ENCODE measurements at regions not wholly inside any gene's neighbourhood (a gene's known extent, or its start where the extent isn't known, plus 50 kb on each side); places are given as distances from the start of the nearest gene placed in this dataset.

DNA sequence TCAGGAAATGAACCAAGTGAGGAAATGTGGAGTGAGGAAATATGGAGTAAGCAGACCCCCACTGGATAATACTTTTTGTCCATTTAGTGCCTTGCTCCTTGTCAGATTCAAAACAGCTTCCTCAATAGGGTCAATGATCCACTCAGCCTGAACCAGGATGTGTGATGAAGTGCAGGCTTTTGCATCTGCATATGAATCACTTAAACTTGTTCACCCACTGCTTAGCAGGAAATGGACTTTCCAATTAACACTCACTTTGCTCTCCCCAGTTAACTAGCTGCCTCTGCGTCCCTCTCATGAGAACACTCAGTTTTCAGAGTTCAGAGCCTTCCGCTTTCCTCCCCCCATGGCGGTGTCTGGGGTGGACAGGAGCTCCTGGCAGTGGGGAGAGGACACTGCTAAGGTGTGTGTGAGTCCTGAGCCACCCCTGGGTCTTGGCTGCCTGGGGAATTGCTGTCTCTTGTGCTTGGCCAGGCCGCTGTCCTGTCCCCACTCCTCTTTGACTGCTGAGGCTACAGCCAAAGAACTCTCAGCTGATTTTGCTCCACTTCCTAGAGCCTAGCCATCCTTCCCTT lies 621.8 kb downstream of the CDH26 start:
- CTCF ChIA-PET = no interaction called here
- H3K4me1 Mint-ChIP-seq (ENCODE audit: low read depth) = no peaks in the 10 kb centered on the region

DNA sequence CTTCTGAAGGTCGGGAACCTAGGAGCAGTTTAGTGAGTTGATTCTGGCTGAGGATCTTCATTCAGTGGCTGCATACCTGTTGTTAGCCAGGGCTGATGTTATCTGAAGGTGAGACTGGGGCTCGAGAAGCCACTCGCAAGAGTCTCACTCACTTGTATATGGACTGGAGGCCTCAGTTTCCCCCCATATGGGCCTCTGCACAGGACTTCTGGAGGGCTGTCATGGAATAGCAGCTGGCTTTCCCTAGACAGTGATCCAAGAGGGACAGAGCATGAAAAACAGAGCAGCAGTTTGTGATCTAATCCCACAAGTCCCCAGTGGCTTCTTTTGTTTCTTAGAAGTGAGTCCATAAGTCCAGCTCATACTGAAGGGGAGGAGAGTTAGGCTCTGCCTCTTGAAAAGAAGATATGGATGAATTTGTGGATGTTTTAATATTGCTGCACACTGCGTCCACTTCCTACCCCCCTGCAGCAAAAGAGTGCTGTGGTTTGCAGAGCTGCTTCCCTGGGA lies 623.4 kb downstream of the CDH26 start:
- Mint-ChIP-seq H3K4me3 (no peak overlapping the region), H3K4me1 (ENCODE audit: low read depth) (no peaks in the 10 kb centered on the region), H3K27ac (no peak overlapping the region), H3K27me3 (peaks cover 5% of the 10 kb centered on the region), H3K36me3 (ENCODE audit: low read depth) (no peaks in the 10 kb centered on the region), H3K9me3 (no peaks in the 10 kb centered on the region)
- H3K36me3 ChIP-seq (ENCODE audit: insufficient read depth, low read length) = no peaks in the 10 kb centered on the region
- POLR2A ChIA-PET = no interaction called here
- intact Hi-C loops (cut with DNase I, micrococcal nuclease) = no loop called here
- H3K9me3 ChIP-seq (ENCODE audit: control insufficient read depth in 1 of 2, insufficient read depth in 1 of 2, low read length in 2 of 2) = peaks cover 0 to 3% of the 10 kb centered on the region in 2 experiments
- no peak overlapping the region for H3K4me3 ChIP-seq (ENCODE audit: low read length)
- DNase-seq = no peak
- ATAC-seq (ENCODE audit: poor library complexity) = no peak
- H3K27ac ChIP-seq (ENCODE audit: low read depth in 1 of 2, low read length in 2 of 2) = no peak overlapping the region
- H3K27me3 ChIP-seq (ENCODE audit: control insufficient read depth in 1 of 2, insufficient read depth in 2 of 2, low read length in 2 of 2) = peaks cover 0 to 6% of the 10 kb centered on the region in 2 experiments
- H3K4me1 ChIP-seq (ENCODE audit: insufficient read depth, low read length) = no peaks in the 10 kb centered on the region
- TF ChIP-seq, protein P1, sequence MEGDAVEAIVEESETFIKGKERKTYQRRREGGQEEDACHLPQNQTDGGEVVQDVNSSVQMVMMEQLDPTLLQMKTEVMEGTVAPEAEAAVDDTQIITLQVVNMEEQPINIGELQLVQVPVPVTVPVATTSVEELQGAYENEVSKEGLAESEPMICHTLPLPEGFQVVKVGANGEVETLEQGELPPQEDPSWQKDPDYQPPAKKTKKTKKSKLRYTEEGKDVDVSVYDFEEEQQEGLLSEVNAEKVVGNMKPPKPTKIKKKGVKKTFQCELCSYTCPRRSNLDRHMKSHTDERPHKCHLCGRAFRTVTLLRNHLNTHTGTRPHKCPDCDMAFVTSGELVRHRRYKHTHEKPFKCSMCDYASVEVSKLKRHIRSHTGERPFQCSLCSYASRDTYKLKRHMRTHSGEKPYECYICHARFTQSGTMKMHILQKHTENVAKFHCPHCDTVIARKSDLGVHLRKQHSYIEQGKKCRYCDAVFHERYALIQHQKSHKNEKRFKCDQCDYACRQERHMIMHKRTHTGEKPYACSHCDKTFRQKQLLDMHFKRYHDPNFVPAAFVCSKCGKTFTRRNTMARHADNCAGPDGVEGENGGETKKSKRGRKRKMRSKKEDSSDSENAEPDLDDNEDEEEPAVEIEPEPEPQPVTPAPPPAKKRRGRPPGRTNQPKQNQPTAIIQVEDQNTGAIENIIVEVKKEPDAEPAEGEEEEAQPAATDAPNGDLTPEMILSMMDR (IDR thresholded peaks at IDR 0.05) = no peak
- CTCF ChIA-PET = no interaction called here

More for the DNA sequence above, 621.8 kb downstream of the CDH26 start:
- TF ChIP-seq, protein P1 (IDR thresholded peaks at IDR 0.05) = no peak
- Histone ChIP-seq H3K9me3 (ENCODE audit: control insufficient read depth in 1 of 2, insufficient read depth in 1 of 2, low read length in 2 of 2) (peaks cover 0 to 3% of the 10 kb centered on the region in 2 experiments), H3K27me3 (ENCODE audit: control insufficient read depth in 1 of 2, insufficient read depth in 2 of 2, low read length in 2 of 2) (peaks cover 0 to 6% of the 10 kb centered on the region in 2 experiments), H3K36me3 (ENCODE audit: insufficient read depth, low read length) (no peaks in the 10 kb centered on the region), H3K4me1 (ENCODE audit: insufficient read depth, low read length) (no peaks in the 10 kb centered on the region), H3K27ac (ENCODE audit: low read depth in 1 of 2, low read length in 2 of 2) (no peak overlapping the region), H3K4me3 (ENCODE audit: low read length) (no peak overlapping the region)
- ATAC-seq (ENCODE audit: poor library complexity) = no peak
- POLR2A ChIA-PET = no interaction called here
- DNase-seq = no peak
- Mint-ChIP-seq H3K9me3 (no peaks in the 10 kb centered on the region), H3K27ac (no peak overlapping the region), H3K4me3 (no peak overlapping the region), H3K27me3 (peaks cover 5% of the 10 kb centered on the region), H3K36me3 (ENCODE audit: low read depth) (no peaks in the 10 kb centered on the region)
- intact Hi-C loops (cut with DNase I, micrococcal nuclease) = no loop called here

DNA sequence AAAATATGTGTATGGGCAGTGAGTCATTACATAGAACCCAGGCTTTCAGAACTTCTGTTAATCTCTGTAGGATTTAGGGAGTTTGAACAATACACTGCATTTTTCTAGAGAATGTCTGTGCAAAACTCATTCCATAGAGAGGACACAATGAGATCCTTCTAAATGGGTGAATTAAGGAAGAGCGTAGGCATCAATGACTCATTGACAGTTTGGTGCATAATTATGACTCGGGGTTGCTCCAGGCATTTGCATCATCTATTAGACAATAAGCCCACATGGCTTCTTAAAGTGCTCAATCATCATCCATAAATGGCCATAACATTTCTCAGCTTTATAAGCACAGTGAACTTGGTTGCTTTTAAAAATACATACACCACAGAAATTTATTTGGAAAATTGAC lies 625.5 kb downstream of the CDH26 start:
- H3K9me3 ChIP-seq (ENCODE audit: control insufficient read depth in 1 of 2, insufficient read depth in 1 of 2, low read length in 2 of 2) = peaks cover 0 to 3% of the 10 kb centered on the region in 2 experiments
- POLR2A ChIA-PET = no interaction called here
- Mint-ChIP-seq H3K4me1 (ENCODE audit: low read depth) (no peaks in the 10 kb centered on the region), H3K27me3 (peaks cover 7% of the 10 kb centered on the region), H3K9me3 (no peaks in the 10 kb centered on the region), H3K27ac (no peak overlapping the region), H3K4me3 (no peak overlapping the region), H3K36me3 (ENCODE audit: low read depth) (no peaks in the 10 kb centered on the region)
- no peak overlapping the region for H3K27ac ChIP-seq (ENCODE audit: low read depth in 1 of 2, low read length in 2 of 2)
- no peaks in the 10 kb centered on the region for H3K36me3 ChIP-seq (ENCODE audit: insufficient read depth, low read length)
- TF ChIP-seq, protein P1 (IDR thresholded peaks at IDR 0.05) = no peak
- intact Hi-C loops (cut with DNase I, micrococcal nuclease) = no loop called here
- ATAC-seq (ENCODE audit: poor library complexity) (no peak), DNase-seq (no peak)
- H3K4me3 ChIP-seq (ENCODE audit: low read length) = no peak overlapping the region
- H3K27me3 ChIP-seq (ENCODE audit: control insufficient read depth in 1 of 2, insufficient read depth in 2 of 2, low read length in 2 of 2) = peaks cover 0 to 6% of the 10 kb centered on the region in 2 experiments
- H3K4me1 ChIP-seq (ENCODE audit: insufficient read depth, low read length) = no peaks in the 10 kb centered on the region
- CTCF ChIA-PET = no interaction called here

All from CD4-positive, alpha-beta T cell (primary cell).